Calu3 (cell line): ENCODE measurements at regions not wholly inside any gene's neighbourhood (a gene's known extent, or its start where the extent isn't known, plus 50 kb on each side); places are given as distances from the start of the nearest gene placed in this dataset.
A peak's percentile ranks its signal among the peaks of the same experiment; 100 is the strongest.

Experiments used
- BruUV-seq: library from RNA; stranded (reverse); fragments of 400-500 nt; replicated peaks from 2 replicates; lab custom pipeline; 2021; lab: Mats Ljungman, UMichigan
- CTCF ChIA-PET: fragments of 300-600 bp; sonication (Branson Sonifier 250); formaldehyde crosslinking; loops from one replicate; lab custom pipeline; 2022; ENCODE audit warnings: antibody characterized with exemption; lab: Charles Lee
- DNase-seq: peaks from one replicate; pipeline ENCODE4 v3.0.0; 2022
- H3K27ac Mint-ChIP-seq: one replicate; pipeline ENCODE4 v1.8.0; 2022; ENCODE audit warnings: mixed read lengths; ENCODE audit not compliant: unreplicated experiment
- H3K27me3 Mint-ChIP-seq: one replicate; pipeline ENCODE4 v1.8.0; 2022; ENCODE audit warnings: mixed read lengths; ENCODE audit not compliant: unreplicated experiment
- H3K36me3 Mint-ChIP-seq: one replicate; pipeline ENCODE4 v1.8.0; 2022; ENCODE audit warnings: mild to moderate bottlenecking, moderate library complexity, mixed read lengths; ENCODE audit not compliant: insufficient read depth, unreplicated experiment
- H3K4me1 Mint-ChIP-seq: one replicate; pipeline ENCODE4 v1.8.0; 2022; ENCODE audit warnings: mild to moderate bottlenecking, low read depth, mixed read lengths; ENCODE audit not compliant: unreplicated experiment
- H3K4me3 Mint-ChIP-seq: one replicate; pipeline ENCODE4 v1.8.0; 2022; ENCODE audit warnings: mild to moderate bottlenecking, low read depth, moderate library complexity, mixed read lengths; ENCODE audit not compliant: unreplicated experiment
- H3K9me3 Mint-ChIP-seq: one replicate; pipeline ENCODE4 v1.8.0; 2022; ENCODE audit warnings: low read depth, mixed read lengths; ENCODE audit not compliant: unreplicated experiment
- intact Hi-C: fragments of 100-400 bp; cut with micrococcal nuclease; formaldehyde crosslinking; loops from one replicate; pipeline ENCODE4 v1.10.0; 2022; ENCODE audit not compliant: unreplicated experiment
- TF ChIP-seq, protein P1 (sequence below): fragments of 200-600 bp; IDR thresholded peaks from one replicate; pipeline ENCODE4 v1.8.0; 2022; ENCODE audit warnings: antibody characterized with exemption; ENCODE audit not compliant: unreplicated experiment

DNA sequence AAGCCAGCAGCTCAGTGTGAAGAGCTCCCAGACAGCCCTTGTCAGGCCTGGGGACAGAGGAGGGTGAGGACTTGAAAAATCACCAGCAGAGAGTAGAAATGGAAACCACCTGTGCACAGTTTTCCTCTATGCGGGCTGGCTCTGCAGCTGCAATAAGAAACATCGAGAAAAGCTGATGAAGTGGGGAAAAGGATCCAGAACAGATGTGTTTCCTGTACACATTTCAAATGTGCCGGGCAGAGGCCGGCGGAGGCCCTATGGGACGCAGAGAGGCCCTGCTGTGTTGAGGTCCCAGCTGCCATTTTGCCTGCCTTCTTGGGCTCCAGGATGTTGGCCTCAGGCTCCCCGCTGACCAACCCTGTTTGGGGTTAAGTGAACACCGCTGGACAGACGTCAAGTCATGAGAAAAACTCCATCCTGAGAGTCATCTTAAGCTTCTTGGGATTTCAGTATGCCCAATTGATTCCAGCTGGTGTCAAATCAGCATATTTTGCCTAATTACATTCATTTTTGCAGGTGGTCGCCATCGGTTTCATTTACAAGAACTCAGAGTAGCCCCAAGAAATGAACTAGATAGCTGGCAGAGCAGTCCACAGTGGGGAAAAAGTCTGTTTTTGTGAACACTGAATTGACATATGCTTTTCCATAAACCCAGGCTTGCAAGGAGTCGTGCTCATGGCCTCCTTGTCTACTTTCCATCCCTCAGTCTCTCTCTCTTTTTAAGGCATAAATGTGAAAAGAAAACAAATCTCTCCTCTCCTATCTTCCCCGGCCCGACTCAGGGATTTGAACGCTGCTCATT is 150.4 kb upstream of the PHACTR3 start:
- H3K4me3 Mint-ChIP-seq, result no peak overlapping the region
- TF ChIP-seq, protein P1, sequence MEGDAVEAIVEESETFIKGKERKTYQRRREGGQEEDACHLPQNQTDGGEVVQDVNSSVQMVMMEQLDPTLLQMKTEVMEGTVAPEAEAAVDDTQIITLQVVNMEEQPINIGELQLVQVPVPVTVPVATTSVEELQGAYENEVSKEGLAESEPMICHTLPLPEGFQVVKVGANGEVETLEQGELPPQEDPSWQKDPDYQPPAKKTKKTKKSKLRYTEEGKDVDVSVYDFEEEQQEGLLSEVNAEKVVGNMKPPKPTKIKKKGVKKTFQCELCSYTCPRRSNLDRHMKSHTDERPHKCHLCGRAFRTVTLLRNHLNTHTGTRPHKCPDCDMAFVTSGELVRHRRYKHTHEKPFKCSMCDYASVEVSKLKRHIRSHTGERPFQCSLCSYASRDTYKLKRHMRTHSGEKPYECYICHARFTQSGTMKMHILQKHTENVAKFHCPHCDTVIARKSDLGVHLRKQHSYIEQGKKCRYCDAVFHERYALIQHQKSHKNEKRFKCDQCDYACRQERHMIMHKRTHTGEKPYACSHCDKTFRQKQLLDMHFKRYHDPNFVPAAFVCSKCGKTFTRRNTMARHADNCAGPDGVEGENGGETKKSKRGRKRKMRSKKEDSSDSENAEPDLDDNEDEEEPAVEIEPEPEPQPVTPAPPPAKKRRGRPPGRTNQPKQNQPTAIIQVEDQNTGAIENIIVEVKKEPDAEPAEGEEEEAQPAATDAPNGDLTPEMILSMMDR, result no peak
- H3K4me1 Mint-ChIP-seq, result no peaks in the 10 kb centered on the region
- H3K9me3 Mint-ChIP-seq, result no peaks in the 10 kb centered on the region
- H3K27ac Mint-ChIP-seq, result no peak overlapping the region
- no peak for DNase-seq
- no TSS peak for BruUV-seq
- H3K27me3 Mint-ChIP-seq, result peaks cover 100% of the 10 kb centered on the region
- intact Hi-C loops, result no loop called here
- CTCF ChIA-PET, result interaction anchor here (0.5 to 1.3 kb wide), 3 partner anchors 14 to 230 kb away, joined by 3 read pairs; no protein-coding TSS in a partner anchor
- H3K36me3 Mint-ChIP-seq, result no peaks in the 10 kb centered on the region

DNA sequence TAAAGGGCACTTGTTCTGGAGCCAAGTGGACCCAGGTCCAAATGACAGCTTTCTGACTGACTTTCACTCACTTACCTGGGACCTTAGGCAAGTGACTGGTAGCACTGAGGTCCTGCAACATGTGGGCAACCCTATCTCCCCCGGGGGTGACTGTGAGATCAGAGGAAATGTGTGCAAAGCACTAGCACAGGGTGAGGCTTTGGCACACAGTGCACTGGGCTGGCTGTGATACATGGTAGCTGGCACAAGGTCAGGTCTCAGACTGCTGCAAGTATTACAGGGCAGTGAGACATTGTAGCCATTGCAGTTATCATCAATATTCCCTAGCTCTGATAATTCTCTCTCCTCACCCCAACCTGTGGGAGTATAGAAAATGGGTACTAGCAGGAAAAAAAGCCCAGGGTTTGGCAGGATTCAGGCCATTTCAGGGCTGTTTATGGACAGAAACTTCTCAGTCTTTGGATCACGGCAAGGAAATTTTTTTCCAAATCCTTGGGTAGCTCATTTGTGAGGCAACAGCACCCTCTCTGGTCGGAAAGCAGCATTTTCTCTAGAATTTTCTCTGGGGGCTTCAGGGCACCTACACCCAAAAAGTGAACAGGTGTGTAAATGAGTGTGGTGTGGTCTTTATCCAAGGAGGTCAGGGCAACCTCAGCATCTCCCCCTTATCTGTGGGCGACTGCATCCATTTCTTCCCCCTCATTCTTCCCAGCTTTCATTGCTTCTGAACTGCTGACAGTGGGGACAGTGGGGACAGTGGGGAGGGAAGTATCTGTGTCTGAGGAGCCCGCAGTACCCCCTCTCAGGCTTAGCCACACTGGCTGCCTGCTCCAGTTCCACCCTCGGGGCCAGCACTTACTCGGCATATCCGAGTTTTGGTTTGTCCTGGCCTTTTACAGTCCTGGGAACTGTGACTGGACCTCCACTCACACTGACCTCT is 148.7 kb upstream of the PHACTR3 start:
- intact Hi-C loops, result loop anchor here (1.0 to 5.0 kb wide), 3 partner anchors 233 to 583 kb away; no protein-coding TSS in a partner anchor
- Mint-ChIP-seq H3K27me3 (peaks cover 100% of the 10 kb centered on the region), H3K36me3 (no peaks in the 10 kb centered on the region), H3K27ac (no peak overlapping the region), H3K9me3 (no peaks in the 10 kb centered on the region), H3K4me1 (no peaks in the 10 kb centered on the region), H3K4me3 (no peak overlapping the region)
- no TSS peak for BruUV-seq
- CTCF ChIA-PET, result interaction anchor here (0.7 to 2.2 kb wide), 10 partner anchors 8 to 1236 kb away, joined by 3 to 30 read pairs (median 3); no protein-coding TSS in a partner anchor
- DNase-seq, result peak; percentile 34
- TF ChIP-seq, protein P1, result peak; percentile 82

DNA sequence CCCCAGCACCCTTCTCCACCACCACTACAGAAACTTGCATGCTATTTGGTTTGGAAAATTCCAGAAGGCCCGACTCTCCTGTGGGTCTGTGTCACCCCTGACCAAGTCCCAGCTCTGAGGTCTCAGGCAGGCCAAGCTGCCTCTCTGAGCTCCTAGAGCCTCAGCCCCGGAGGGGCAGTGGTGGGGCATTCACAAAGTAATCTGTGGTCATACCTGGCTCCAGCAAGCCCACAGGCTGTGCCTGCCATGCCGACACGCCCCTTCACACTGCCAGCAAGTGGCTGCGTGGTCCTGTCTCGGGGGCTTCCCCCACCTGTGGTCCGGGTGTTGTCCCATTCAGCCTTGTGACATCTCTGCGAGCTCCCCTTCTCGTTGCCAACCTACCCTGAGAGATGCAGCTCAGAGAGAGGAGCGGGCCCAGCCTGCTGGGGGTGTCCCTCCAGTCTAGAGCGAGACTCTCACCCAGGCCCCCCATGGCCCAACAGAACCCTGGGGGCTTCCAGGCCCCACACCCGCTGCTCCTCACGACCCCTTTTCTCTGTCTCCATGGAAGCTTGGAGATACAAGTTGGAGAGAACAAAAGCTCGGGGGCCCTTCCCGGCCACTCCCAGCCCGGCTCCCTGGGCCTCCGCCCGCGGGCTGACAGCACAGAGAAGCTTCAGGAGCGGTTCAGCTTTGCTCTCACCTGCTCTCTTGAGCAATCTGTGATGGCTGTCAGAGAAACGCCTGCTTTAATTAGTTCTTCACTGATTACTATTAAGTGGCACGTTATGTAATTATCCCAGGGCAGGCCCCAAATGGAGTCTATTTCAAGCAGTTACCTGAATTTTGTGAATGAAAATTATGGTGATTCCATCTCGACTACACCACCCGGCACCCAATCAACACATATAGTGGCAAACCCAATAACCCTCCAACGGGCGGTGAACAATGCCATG is 147.7 kb upstream of the PHACTR3 start:
- CTCF ChIA-PET, result interaction anchor here (0.9 to 2.2 kb wide), 8 partner anchors 14 to 589 kb away, joined by 3 to 30 read pairs (median 4); no protein-coding TSS in a partner anchor
- H3K9me3 Mint-ChIP-seq, result no peaks in the 10 kb centered on the region
- H3K36me3 Mint-ChIP-seq, result no peaks in the 10 kb centered on the region
- no peaks in the 10 kb centered on the region for H3K4me1 Mint-ChIP-seq
- intact Hi-C loops, result loop anchor here (5.0 kb wide), 2 partner anchors 234 to 584 kb away; no protein-coding TSS in a partner anchor
- DNase-seq, result no peak
- TF ChIP-seq, protein P1, result no peak
- no peak overlapping the region for H3K4me3 Mint-ChIP-seq
- H3K27me3 Mint-ChIP-seq, result peaks cover 100% of the 10 kb centered on the region
- BruUV-seq, result no TSS peak
- no peak overlapping the region for H3K27ac Mint-ChIP-seq
